NCI-H1048 (cell line): ENCODE measurements at regions not wholly inside any gene's neighbourhood (a gene's known extent, or its start where the extent isn't known, plus 50 kb on each side); places are given as distances from the start of the nearest gene placed in this dataset.

ENCODE experiments used
- DNase-seq: peaks from one replicate; lab custom pipeline; 2025; lab: John Stamatoyannopoulos, UW

DNA sequence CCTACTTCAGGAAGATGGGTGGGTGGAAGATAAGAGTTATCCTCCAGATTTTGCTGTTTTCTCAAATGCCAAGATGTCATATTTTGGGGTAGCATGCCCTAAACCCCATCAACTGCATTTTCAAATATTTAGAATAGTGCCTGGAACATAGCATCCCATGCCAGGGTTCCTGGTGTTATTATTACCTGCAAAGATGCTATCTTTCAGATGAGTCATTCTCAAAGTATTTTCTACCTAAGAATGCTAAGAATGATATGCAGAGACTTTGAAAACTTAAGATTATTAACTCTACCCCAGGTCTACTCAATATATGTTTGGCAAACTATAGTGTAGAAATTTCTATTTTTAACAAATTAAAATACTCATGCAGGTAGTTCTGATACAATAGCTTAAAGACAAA is 934.3 kb upstream of the SLIT2 start:
- DNase-seq, result no peak

DNA sequence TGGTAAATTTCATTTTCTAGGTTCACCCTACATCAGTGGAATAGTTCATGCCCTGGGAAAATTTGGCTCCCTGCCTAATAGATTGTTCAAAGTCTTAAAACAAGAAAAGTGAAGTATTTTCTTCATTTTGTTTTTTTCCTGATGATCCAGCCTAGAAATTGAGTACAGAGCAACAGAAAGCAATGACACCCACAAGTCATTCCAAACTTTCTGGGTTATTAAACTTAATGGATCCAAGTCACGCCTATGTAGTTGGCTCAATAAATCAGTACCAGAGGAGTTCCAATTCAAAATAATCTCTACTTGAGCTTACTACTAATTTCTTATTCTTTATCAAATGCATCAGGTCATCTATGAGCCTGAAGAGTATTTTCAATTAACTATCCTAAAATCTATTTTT is 937.6 kb upstream of the SLIT2 start:
- DNase-seq, result no peak

DNA sequence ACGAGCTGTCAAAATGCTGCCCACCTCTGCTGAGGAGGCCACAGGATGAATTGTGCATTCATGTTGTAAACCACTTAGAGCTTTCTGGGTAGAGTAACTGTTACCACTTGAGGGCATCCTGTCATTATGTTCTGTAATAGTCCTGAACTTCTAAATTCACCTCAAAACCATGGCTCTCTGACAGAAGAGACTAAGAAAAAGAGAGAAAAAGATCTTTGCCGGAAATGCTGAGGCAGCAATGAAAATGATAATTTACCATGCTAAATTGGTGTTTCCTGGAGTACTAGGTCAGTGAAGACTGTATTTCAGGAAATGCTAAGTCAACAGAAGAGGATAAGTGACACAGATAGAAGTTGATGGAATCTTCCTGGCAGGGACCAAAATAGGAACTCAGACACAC is 942.3 kb upstream of the SLIT2 start:
- no peak for DNase-seq

DNA sequence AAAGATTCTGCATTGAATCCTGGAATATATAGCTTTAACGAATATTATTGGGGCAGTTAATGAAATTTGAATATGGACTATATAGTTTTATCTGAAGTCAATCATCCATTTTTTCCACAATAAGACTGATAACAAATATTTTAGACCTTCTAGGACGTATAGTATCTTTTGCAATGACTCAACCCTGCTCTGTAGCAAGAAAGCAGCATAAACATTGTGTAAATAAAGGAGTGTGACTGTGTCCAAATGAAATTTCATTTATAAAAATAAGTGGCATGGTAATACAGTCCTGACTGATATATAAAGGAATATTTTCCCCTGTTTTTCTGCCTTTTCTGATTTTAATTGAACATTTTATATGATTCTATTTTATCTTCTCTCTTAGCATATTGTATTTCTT is 947.7 kb upstream of the SLIT2 start:
- no peak for DNase-seq

DNA sequence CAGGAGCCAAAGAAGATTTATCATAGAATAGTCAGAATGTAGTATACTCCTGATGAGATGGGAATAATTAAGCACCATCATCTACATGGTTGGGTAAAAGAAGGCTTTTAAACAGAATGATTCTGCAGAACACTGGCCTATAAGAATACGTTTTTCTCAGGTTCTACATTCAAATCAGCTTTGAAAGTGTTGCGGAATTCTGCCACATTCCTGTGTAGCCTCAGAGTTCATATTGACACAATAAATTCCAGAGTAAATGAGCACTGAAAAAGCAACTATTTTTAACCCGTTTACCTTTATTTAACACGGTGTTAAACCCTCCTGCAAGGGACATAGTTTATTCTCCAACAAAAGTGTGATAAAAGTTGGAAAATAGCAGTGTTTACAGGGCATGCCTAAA is 950.2 kb upstream of the SLIT2 start:
- DNase-seq, result no peak

DNA sequence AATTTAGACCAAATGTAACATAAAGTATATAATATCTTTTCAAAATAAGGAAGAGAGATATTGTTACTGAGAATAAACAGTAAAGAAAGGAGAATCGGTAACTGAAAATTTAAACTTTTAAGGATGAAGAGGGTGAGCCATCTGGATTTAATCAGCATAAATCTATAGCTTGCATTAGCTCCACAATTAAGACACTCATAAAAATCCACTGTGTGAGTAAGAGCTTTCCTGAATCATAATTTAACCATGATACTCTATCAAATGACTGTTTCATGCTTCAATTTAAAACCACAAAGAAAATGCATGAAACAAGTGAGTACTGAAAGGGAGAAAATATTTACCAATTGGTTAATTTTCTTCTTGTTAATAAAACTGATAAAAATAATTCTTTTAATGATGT is 951.5 kb upstream of the SLIT2 start:
- no peak for DNase-seq

DNA sequence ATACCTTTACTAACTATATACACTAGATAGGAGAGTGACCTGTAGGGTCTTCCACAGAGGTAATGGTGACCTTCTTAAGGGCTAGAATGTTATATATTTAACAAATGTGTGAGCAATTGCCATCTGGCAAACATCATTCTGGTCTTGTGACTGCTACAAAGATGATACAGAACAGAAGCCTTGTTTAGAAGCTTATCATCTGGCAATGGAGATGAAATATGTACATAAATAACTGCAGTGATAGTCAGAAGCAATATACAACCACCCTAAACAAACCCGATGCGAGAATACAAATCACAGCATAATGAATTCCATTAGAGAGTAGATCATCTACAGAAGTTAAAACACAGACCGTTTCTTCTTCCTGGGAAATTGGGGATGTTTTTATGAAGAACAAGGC is 952.7 kb upstream of the SLIT2 start:
- no peak for DNase-seq

DNA sequence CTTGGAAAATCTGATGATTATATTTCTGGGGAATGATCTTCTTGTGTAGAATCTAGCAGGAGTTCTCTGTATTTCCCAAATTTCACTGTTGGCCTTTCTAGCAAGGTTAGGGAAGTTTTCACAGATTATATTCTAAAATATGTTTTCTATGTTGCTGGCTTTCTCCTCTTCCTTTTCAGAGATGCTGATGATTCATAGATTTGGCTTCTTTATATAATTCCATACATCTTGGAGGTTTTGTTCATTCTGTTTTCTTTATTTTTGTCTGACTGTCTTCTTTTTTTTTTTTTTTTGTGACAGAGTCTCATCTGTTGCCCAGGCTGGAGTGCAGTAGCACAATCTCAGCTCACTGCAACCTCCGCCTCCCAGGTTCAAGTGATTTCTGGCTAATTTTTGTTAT is 957.9 kb upstream of the SLIT2 start:
- no peak for DNase-seq

DNA sequence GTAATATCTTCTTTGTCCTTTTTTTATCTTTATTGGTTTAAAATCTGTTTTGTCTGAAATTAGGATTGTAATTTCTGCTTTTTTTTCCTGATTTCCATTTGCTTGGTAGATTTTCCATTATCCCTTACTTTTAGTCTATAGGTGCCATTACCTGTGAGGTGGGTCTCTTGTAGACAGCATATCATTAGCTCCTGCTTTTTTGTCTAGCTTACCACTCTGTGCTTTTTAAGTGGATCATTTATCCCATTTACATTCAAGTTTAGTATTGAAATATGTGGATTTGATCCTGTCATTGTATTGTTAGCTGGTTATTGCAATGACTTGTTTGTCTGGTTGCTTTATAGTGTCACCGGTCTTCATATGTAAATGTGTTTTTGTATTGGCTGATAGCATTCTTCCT is 958.6 kb upstream of the SLIT2 start:
- DNase-seq, result no peak

DNA sequence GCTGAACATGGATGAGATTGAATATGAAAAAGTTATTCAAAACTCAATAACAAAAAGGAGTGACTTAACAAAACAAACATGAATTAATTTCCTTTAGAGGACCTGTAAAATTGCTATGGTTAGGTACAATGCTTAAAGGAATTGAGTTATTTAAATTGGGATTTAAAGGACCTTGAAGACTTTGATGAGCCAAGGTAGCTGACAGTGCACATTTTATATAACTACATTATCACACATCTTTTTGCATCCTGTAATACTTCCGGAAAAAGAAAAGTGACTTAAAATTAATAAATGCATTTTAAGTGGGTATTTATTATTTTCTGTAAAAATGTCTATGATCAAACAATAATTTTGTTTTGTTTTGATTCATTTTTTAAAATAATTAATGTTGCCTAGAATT is 964.8 kb upstream of the SLIT2 start:
- no peak for DNase-seq

DNA sequence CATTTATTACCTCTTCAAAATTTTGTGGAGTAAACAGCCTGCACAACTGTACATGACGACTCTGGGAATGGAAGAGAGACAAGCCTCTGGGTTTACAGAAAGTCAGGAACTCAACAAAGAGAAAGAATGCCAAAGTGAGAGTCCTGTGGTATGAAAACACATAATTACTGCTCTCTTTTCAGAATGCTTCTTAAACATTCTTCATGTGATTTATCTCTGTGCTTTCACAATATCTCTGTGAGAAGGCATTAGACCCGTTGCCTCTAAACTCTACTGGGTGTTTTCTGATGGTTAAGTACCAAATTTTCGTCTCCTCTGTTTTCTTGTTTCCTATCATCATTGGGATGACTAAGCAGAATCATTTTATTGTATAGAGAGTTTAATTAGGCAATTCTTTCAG is 966.6 kb upstream of the SLIT2 start:
- DNase-seq, result no peak

DNA sequence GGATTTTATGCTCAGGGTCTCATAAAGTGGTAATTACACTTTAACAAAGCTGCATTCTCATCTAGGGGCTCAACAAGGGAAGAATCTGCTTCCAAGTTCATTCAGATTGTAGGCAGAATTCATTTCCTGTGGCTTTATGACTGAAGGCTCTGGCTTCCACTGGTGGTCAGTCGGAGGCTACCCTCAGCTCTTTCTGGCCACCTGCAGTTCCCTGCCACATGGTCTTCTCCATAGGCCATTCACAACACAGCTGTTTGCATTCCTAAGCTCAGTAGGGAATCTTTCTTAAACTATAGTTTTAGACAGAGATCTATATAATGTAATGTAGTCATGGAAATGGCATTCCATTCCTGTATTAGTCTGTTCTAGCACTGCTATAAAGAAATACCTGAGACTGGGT is 973.0 kb upstream of the SLIT2 start:
- no peak for DNase-seq

DNA sequence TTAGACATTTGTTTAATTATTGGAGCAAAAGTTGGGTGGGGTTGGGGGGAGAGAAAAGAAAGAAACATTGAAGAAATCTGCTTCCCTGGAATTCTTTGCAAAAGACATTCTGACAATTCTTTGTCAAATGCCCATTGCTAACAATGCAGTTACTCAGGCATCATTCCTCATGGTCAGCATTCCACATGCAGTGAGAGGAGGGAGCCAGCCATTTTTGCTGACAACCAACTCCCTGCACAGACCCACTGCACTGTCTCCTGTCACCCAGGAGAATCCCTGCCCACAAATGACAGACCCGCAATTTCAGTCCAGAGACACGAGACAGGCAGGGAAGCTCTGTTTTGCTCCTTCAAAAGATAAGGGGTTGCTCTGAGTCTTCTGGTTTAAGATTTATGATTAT is 985.1 kb upstream of the SLIT2 start:
- no peak for DNase-seq

DNA sequence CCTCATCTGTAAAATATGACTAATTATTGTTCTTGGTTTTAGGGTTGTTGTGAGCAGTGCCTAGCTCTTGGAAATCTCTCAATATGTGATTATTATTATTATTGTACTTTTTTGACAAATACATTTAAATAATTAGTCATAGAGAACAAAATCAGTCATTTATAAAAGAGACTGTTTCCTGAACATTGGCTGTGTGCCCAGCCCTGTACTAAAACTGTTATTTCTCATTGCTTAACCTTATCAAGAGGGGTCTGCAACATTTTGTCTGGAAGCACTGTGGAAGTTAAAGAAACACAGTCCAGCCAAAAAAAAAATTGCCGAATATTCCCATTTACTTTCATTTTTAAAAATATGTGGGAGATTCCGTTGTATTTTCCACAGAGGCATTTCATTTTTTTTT is 989.2 kb upstream of the SLIT2 start:
- no peak for DNase-seq

DNA sequence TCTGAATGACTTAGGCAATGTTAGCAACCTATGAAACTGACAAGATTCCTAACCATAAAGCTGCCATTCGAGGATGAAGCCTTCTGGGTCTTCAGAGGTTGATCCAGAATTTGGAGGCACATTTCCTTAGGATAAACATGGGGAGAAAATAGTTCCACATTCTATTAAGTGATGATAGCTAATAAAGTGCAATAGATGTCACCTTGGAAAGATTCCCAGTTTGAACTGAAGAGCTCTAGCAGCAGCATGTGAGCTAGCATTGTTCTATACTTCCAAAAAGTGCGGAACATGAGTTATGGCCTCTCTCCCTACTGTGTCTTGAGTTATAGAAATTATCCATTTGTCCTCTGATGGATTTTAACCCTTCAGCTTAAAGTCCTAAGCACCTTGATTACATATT is 991.4 kb upstream of the SLIT2 start:
- no peak for DNase-seq

DNA sequence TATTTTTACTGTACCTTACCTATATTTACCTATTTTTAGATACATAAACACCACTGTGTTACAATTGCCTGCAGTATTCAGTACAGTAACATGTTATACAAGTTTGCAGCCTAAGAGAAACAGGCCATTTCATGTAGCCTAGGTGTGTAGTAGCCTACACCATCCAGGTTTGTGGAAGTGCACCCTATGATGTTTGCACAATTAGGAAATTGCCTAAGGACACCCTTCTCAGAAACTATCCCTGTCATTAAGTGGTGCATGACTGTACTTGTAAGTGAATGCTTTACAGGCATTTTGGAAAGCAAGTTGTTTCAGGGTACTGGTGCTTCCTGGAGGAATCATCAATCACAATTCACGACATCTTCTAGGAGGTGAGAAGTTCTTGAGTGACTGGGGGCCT is 991.8 kb upstream of the SLIT2 start:
- DNase-seq, result no peak

DNA sequence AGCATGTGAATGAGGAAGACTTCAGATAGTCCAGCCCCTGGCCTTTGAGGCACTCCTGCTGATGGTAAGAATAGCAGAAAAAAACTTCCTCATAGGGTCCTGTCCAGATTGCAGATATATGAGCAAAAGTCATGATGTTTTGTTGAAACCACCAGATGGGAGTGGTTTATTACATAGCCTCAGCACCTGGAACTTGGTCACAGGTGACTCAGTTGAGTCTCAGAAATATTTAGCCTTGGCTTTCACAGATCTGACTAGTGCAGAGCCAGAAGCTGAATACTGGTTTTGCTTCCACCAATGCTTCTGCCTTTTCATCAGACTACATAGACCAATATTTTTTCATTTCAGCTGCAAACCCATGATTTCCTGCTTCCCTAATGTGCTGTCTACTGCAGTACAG is 994.9 kb upstream of the SLIT2 start:
- no peak for DNase-seq

DNA sequence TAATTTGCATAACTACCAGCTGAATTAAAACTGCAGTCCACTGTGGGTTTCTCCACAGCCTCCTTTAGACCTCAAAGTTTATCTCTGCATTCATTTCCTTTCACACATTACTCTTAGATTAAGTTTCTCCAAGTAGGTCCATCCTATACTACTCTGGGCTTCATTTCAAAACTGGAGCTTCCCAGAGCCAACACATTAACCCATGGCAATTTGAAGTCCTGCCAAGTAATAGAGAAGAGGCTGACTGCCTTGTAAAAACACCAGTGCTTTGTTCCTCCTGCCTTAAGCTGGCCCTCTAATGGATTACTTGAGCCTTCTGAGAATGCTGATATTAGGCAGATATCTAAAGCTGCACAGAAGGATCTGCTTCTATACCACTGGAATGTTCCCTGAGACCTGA is 997.2 kb upstream of the SLIT2 start:
- DNase-seq, result no peak

DNA sequence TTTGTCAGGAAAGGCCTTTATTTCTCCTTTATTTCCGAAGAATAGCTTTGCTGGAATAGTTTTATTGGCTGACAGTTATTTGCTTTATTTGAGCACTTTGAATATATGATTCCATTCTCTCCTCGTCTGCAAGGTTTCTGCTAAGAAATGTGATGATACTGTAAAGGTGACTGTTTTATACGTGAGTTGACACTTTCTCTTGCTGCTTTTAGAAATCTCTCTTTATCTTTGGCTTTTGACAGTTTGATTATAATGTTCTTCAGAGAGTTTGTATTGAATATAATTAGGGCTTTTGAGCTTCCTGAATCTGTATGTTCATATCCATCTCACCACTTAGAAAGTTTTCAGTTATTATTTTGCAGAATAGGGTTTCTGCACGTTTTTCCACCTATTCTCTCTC is 1003.7 kb upstream of the SLIT2 start:
- DNase-seq, result no peak

DNA sequence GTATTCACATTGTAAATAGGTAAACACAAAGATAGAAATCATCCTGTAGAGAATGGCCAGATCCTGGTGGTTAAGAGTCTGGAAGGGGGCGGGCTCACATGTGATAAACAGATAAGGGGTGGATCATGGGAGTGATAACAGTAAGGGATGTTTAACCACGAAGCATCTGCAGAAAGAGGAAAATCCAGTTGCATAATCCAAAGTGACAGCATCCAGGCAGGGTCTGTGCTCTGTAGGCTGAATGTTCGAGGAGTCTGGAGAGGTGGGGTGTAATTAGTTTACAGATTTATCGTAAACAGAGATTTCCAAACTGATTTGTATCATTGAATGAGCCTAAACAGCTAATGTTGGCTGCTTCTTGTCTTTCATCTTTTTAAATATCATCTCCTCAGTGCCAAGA is 1009.8 kb upstream of the SLIT2 start:
- DNase-seq, result no peak

DNA sequence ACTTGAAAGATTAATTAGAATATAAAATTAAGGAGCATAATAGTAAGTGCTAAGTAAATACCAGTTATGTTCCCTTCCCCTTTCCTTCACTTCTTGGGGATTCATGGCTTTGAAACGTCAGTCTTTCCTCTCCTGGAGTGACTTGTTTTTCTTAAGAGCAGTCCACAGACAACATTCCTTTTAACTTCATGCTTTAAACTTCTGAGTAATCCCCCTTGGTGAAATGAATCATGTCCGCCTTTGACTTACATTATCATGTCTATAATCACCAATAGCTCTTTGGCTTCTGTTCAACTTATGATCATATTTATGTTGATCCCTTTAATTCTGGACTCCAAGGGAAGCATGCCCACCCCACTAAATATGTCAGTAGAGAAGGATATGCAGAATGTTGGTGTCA is 1012.1 kb upstream of the SLIT2 start:
- no peak for DNase-seq

DNA sequence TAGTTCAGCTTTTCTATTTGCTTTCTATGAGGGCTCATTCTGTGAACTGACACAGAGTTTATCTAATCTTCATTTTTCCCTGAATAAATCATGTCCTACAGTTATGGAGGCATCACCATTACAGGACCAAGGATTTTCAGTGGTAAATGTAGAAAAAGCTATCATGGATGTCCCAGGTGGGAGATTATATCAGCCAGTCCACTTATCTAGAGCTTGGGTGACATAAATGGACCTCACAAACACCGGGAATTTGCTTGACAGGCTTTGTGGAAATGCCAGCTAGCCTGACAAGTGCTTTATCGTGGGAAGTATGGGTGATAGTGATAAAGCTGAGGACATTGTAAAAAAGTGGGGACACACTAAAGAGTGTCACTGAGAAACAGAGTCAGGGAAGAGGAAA is 1015.2 kb upstream of the SLIT2 start:
- DNase-seq, result no peak

DNA sequence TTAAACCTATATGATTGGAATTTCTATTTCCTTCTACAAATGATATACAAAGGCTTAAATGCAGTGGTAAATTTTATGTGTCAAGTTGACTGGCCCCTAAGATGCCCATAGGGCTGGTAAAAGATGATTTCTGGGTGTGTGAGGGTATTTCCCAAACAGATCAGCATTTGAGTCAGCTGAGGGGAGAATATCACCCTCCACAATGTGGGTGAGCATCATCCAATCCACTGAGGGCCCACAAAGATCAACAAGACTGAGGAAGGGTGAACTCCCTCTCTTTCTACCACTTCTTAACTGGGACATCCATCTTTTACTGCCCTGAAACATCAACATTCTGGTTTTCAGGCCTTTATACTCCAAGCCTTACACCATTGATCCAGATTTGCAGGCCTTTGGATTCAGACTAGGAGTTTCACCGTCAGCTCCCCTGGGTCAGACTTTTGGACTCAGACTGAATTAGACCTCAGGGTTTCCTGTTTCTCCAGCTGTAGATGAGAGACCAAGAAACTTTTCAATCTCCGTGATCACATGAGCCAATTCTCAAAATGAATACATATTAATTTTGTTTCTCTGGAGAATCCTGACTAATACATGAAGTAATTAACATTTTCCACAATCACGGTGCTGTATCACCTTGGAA is 1020.7 kb upstream of the SLIT2 start:
- DNase-seq, result no peak

DNA sequence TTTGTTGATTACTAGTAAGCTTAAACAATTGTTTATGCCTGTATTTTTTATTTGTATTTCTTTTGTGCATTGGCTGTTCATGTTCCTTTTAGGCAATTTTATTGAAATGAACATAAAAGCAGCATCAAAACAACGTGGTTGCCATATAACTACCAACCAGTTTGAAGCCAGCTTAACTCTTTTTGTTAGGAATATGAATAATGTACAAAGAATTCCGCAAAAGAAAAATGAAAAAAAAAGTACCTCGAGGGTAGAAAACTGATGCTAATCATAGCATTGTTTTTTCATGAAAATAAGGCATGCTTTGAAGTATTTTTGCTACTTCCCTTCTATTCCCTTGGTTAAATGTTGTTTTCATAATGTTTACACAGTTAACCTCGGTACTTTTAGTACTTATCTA is 1024.0 kb upstream of the SLIT2 start:
- DNase-seq, result no peak

DNA sequence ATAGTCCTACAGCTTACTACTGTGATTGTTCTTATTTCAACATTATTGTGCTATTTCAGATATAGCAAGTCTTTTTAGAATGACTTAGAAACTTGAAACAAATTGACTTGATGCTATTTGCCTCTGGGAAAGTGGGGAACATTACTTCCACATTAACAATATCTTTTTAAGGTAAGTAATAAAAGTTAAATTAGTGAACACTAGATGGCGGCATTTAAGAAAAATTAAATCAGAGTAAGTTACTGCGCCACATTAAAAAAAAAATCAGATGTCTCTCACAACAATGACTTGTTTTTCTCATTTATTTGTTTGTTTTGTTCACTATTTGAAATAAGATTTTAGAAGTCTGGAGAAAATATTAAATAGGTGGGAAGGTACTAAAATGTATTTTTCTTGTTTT is 1026.9 kb upstream of the SLIT2 start:
- peak; percentile 8 for DNase-seq
